D721Med (cell line): ENCODE measurements at regions not wholly inside any gene's neighbourhood (a gene's known extent, or its start where the extent isn't known, plus 50 kb on each side); places are given as distances from the start of the nearest gene placed in this dataset.

ENCODE experiments used
- DNase-seq: peaks from one replicate; pipeline ENCODE4 v3.0.0; 2011; ENCODE audit warnings: low spot score; ENCODE audit not compliant: insufficient read length
- FAIRE-seq: peaks from 2 replicates; lab custom pipeline; 2011; peaks lifted over from hg19 to GRCh38; lab: Jason Lieb, UNC
- CTCF ChIP-seq: IDR thresholded peaks from 2 replicates; pipeline ENCODE4 v1.5.1; 2012; ENCODE audit warnings: mild to moderate bottlenecking, control low read depth; ENCODE audit not compliant: insufficient read depth; ENCODE audit errors: missing control alignments

- DNase-seq (no peak), FAIRE-seq (no peak)
- TF ChIP-seq CTCF: no peak
These were observed 189.9 kb downstream of the SPRY2 start for GRCh38 chr13:80151016-80151415.

DNA sequence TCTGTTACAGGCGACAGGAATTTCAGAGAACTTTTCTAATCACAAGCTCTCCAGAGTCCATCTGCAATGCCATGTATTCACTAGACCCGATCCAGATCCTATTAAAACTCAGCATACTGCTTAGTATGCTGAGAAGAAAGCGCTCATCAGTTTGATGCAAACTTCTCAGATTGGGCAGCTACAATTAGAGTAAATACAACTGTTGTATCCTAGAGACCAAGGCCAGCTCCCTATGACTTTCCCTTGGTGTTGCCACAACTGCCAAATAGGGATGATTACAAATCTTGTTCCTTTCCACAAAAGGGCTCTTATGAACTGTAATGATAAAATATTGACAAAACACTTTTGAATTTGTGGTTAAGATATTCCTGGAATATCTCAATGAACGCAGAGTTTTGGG lies 191.2 kb downstream of the SPRY2 start:
- TF ChIP-seq CTCF: no peak
- DNase-seq (no peak), FAIRE-seq (no peak)

DNA sequence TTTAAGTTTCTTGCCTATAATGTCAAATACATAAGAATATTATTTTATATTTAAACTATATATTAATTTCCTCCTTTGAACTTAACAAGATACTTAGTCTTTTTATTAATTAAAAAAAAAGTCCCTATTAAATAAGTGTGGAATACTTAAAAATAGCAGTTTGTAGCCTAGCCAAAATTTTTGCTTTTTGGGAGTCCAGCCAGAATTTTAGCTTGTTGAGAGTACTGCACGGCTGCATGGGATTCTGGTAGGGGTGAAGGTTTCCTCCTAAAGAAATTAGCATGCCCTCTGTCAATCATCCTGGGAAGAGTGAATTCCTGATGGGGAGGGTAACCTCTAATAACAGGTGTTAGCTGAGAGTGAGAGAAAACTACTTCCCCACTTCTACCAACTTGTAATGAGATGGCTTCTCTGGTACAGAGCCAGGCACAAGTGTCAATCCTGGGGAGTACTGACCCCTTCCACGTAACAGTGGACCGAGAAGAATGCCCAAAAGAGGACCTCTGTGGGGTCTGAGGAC lies 195.7 kb downstream of the SPRY2 start:
- FAIRE-seq (no peak), DNase-seq (no peak)
- no peak for TF ChIP-seq CTCF

GRCh38 chr13:80144493-80144892 lies 196.4 kb downstream of the SPRY2 start:
- DNase-seq: no peak
- no peak for TF ChIP-seq CTCF
- FAIRE-seq: no peak

DNA sequence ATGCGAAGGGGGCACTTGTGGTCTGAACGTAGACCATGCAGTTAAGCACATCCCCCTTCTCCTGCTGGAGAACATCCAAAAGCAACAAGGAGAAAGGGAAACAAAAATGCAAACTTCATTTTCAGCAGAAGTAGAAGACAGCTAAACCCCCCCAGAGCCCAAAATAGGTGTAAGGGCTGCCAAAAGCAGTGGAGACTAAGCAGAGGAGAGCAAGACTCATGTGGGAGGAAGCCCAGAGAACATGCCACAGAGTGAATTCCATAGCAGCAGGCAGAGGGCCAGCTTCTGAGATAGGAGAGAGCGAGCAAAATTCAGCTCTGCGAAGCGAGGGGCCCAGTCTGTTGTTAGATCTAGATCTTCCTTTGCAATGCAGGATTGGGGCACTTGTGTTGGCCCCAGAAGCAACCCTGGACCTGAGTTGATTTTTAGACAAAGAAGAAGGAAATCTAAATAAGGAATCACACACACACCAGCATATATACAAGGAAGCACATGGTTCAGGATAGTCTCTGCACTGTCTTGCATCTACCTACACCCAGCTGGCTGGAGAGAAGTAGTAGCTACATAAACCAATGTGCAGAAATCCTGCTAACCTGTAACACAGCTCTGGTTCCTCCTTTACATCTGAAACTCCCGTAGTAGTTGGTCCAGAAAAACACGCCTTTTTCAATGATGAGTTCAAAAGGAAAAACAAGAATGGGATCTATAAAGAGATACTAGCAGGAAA lies 199.6 kb downstream of the SPRY2 start:
- FAIRE-seq (no peak), DNase-seq (no peak)
- TF ChIP-seq CTCF: no peak

DNA sequence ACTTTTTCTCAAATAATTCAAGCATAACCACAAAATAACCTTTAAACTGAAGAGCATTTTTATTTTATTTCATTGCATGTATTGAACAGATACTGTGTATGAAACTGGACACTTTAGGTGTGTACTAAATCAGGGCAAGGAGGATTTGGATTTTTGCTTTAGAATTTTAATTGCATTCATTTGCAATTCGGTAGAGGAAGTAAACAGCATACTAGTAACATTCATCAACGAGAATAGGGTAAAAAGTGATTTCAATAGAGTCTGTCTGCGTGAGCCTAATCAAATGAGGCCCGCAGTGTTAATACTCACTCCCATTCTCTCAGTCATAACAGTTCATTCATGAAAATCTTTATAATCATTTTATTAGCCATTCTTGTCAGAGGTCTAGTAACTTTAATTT lies 200.2 kb downstream of the SPRY2 start:
- FAIRE-seq (no peak), DNase-seq (no peak)
- TF ChIP-seq CTCF: no peak

DNA sequence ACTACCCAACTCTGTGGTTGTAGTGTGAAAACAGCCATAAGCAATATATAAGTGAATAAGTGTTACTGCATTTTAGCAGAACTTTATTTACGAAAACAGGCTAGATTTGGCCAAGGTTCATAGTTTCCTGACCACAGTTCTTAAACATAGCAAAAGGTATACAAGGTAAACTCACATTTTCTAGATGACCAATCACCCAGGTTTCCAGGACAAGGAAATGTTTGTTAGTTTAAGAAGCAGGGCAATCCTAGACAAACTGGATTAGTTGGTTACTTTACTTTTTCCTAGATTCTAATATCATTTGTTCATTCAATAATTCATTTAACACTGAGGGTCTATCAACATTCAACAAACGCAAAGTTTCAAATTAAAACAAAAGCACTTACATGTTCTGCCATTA lies 201.7 kb downstream of the SPRY2 start:
- FAIRE-seq (no peak), DNase-seq (no peak)
- no peak for TF ChIP-seq CTCF
